Panc1 (cell line): ENCODE measurements at regions not wholly inside any gene's neighbourhood (a gene's known extent, or its start where the extent isn't known, plus 50 kb on each side); places are given as distances from the start of the nearest gene placed in this dataset.

Experiments
- ATAC-seq: fragments of 200-7000 bp; cut with Tn5 transposase; 2 replicates; pipeline ENCODE4 v1.9.1; 2020; ENCODE audit warnings: mild to moderate bottlenecking, moderate library complexity
- BruUV-seq: library from RNA; stranded (reverse); fragments of 400-500 nt; replicated peaks from 2 replicates; lab custom pipeline; 2021; lab: Mats Ljungman, UMichigan
- CTCF ChIA-PET: fragments of 300-600 bp; sonication (Branson Sonifier 250); formaldehyde crosslinking; loops from one replicate; lab custom pipeline; 2022; ENCODE audit warnings: antibody characterized with exemption; lab: Charles Lee
- POLR2A ChIA-PET: fragments of 300-600 bp; sonication (Branson Sonifier 250); formaldehyde crosslinking; loops from one replicate; lab custom pipeline; 2022; ENCODE audit warnings: antibody characterized with exemption; lab: Charles Lee
- DNase-seq: peaks from one replicate; pipeline ENCODE4 v3.0.0-alpha.2; 2010; ENCODE audit warnings: low read depth, low spot score
- H3K27ac ChIP-seq: 2 replicates; pipeline ENCODE4 v1.5.1; 2011; ENCODE audit warnings: mild to moderate bottlenecking, low read length, inconsistent platforms
- H3K27me3 ChIP-seq: fragments of 200-500 bp; sonication (Bioruptor generic); 2 replicates; pipeline ENCODE4 v1.6.0; 2014; ENCODE audit warnings: low read length, inconsistent platforms; ENCODE audit not compliant: control insufficient read depth, insufficient read depth
- H3K36me3 ChIP-seq: fragments of 200-500 bp; sonication (Bioruptor generic); 2 replicates; pipeline ENCODE4 v1.5.1; 2014; ENCODE audit warnings: inconsistent platforms, mild to moderate bottlenecking, low read length, moderate library complexity; ENCODE audit not compliant: control insufficient read depth, insufficient read depth
- H3K4me1 ChIP-seq: 2 replicates; pipeline ENCODE4 v1.5.1; 2011; ENCODE audit warnings: inconsistent platforms, mild to moderate bottlenecking, low read length, moderate library complexity; ENCODE audit not compliant: control insufficient read depth, insufficient read depth
- H3K4me3 ChIP-seq, 2 experiments: 2 replicates each; pipeline ENCODE4 v1.5.1; 2011 to 2012; ENCODE audit warnings: low read depth in 2 of 2, low read length in 2 of 2, mild to moderate bottlenecking in 2 of 2, inconsistent platforms in 1 of 2, moderate library complexity in 1 of 2
- H3K9me3 ChIP-seq: fragments of 200-500 bp; sonication (Bioruptor generic); 2 replicates; pipeline ENCODE4 v1.5.1; 2014; ENCODE audit warnings: low read depth, mild to moderate bottlenecking, inconsistent platforms, low read length, moderate library complexity; ENCODE audit not compliant: control insufficient read depth, insufficient read depth
- CTCF ChIP-seq: fragments of 450-650 bp; IDR thresholded peaks from 2 replicates; pipeline ENCODE4 v1.5.1; 2017; ENCODE audit warnings: mild to moderate bottlenecking
- POLR2AphosphoS5 ChIP-seq: IDR thresholded peaks from 2 replicates; pipeline ENCODE4 v1.6.1; 2012; ENCODE audit warnings: mild to moderate bottlenecking, low read depth, low read length, moderate library complexity
- REST ChIP-seq, 2 experiments: IDR thresholded peaks; 2 replicates each; pipeline ENCODE4 v1.6.1; 2011 to 2012; ENCODE audit warnings: low read depth in 2 of 2, control low read depth in 1 of 2, low read length in 1 of 2, mild to moderate bottlenecking in 1 of 2, moderate library complexity in 1 of 2; ENCODE audit not compliant: insufficient read depth in 1 of 2
- SIN3A ChIP-seq: IDR thresholded peaks from 2 replicates; pipeline ENCODE4 v1.6.1; 2012; ENCODE audit warnings: low read depth, mild to moderate bottlenecking, low read length, moderate library complexity, borderline replicate concordance; ENCODE audit not compliant: insufficient read depth
- TCF7L2 ChIP-seq: IDR thresholded peaks from 2 replicates; pipeline ENCODE4 v1.6.1; 2011; ENCODE audit warnings: mild to moderate bottlenecking, low read depth, low read length, inconsistent platforms
- in situ Hi-C: cut with HindIII; loops from 2 replicates; pipeline ENCODE4 v1.10.0; 2016; ENCODE audit warnings: low sequenced_read_pairs, low pct_unique_long_range_greater_than_20kb
- intact Hi-C: fragments of 100-400 bp; cut with micrococcal nuclease; formaldehyde crosslinking; loops from one replicate; pipeline ENCODE4 v1.10.0; 2022; ENCODE audit not compliant: unreplicated experiment

GRCh38 chr3:95752199-95752598 lies 1062.2 kb upstream of the EPHA6 start:
- no peaks in the 10 kb centered on the region for H3K36me3 ChIP-seq
- H3K27ac ChIP-seq: no peak overlapping the region
- POLR2A ChIA-PET: interaction anchor here (0.7 kb wide), 1 partner anchor 823 kb away, joined by 3 read pairs; no protein-coding TSS in a partner anchor
- no TSS peak for BruUV-seq
- no peak for ATAC-seq
- no peaks in the 10 kb centered on the region for H3K9me3 ChIP-seq
- H3K27me3 ChIP-seq: no peaks in the 10 kb centered on the region
- intact Hi-C loops (no loop called here), in situ Hi-C loops (no loop called here)
- H3K4me1 ChIP-seq: no peaks in the 10 kb centered on the region
- CTCF ChIA-PET: interaction anchor here (0.6 kb wide), 1 partner anchor 40 kb away, joined by 4 read pairs; no protein-coding TSS in a partner anchor
- TF ChIP-seq POLR2AphosphoS5 (no peak), TCF7L2 (no peak), CTCF (no peak), REST (IDR thresholded peaks at IDR 0.05; ENCODE audit: insufficient read depth in 1 of 2, low read depth in 2 of 2, low read length in 1 of 2) (no peak), SIN3A (no peak)
- H3K4me3 ChIP-seq: no peak overlapping the region
- no peak for DNase-seq

- in situ Hi-C loops (no loop called here), intact Hi-C loops (no loop called here)
- no peak for DNase-seq
- Histone ChIP-seq H3K9me3 (no peaks in the 10 kb centered on the region), H3K36me3 (no peaks in the 10 kb centered on the region), H3K27me3 (no peaks in the 10 kb centered on the region), H3K4me1 (no peaks in the 10 kb centered on the region), H3K27ac (no peak overlapping the region), H3K4me3 (no peak overlapping the region)
- no TSS peak for BruUV-seq
- no peak for ATAC-seq
- POLR2A ChIA-PET: no interaction called here
- CTCF ChIA-PET: no interaction called here
- TF ChIP-seq SIN3A (no peak), CTCF (no peak), REST (IDR thresholded peaks at IDR 0.05; ENCODE audit: insufficient read depth in 1 of 2, low read depth in 2 of 2, low read length in 1 of 2) (no peak), POLR2AphosphoS5 (no peak), TCF7L2 (no peak)
These were observed 1055.7 kb upstream of the EPHA6 start for GRCh38 chr3:95758707-95759106.
